ENCODE measurements at regions not wholly inside any gene's neighbourhood (a gene's known extent, or its start where the extent isn't known, plus 50 kb on each side); places are given as distances from the start of the nearest gene placed in this dataset.

DNA sequence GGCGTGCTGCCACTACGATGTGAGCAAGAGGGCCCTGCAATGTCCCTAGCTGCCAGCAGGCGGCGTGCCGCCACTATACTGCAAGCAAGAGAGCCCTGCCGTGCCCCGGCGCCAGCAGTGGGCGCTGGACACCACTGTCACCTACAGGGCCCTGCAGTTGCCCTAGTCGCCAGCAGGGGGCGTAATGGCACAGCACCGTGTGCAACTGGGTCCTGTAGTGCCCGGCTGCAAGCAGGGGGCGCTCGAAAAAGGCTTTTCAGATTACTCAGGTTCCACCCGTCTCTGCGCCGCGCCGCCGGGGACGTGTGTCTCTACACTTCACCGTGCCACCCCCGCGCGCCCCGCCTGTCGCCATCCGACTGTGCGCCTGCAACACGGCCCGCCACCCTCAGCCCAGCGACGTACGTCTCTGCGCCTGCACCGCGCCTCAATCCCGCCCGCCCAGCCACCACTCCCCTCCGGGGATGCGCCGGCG is 1356.9 kb downstream of the TMEM121 start:
- H3K4me3 ChIP-seq (ENCODE audit: low read depth in 1 of 5, low read length in 5 of 5): no peak overlapping the region
- H3K4me1 ChIP-seq (ENCODE audit: control insufficient read depth in 5 of 5, insufficient read depth in 5 of 5, low read length in 5 of 5): no peaks in the 10 kb centered on the region
- H3K27ac ChIP-seq (ENCODE audit: low read depth, low read length): no peak overlapping the region
- H3K9me3 ChIP-seq (ENCODE audit: control insufficient read depth in 5 of 5, low read length in 5 of 5): peaks cover 0 to 6% (median 3%) of the 10 kb centered on the region in 5 donors
- H3K27me3 ChIP-seq (ENCODE audit: control insufficient read depth in 5 of 5, insufficient read depth in 4 of 5, low read length in 5 of 5): peaks cover 0 to 7% (median 5%) of the 10 kb centered on the region in 5 donors
- no peaks in the 10 kb centered on the region for H3K36me3 ChIP-seq (ENCODE audit: control insufficient read depth in 5 of 5, insufficient read depth in 5 of 5, low read length in 5 of 5)
- H3K9ac ChIP-seq (ENCODE audit: low read length in 5 of 5): no peak overlapping the region
